ENCODE measurements at regions not wholly inside any gene's neighbourhood (a gene's known extent, or its start where the extent isn't known, plus 50 kb on each side); places are given as distances from the start of the nearest gene placed in this dataset.

DNA sequence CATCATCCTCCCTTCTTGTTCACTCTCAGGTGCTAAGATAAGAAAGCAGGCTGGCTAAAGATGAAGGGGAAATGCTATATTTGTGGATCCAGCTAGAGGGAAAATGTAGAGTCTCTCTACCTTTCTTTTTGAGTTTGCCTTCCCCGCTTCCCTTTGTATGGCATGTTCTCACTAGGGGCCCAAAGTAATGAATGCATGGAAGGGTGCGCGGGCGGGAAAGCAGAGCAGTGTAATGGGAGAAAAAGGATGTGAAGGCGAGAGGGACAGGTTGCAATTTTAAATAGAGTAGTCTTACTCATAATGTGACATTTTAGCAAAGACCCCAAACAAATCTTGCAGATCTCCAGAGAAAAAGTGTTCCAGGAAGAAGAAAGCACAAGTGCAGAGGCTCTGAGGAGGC is 105.1 kb upstream of the ATP1B1 start:
- CTCF ChIA-PET = no interaction called here
- ATAC-seq (no peak), FAIRE-seq (no peak)

GRCh38 chr1:169003864-169004516 is 102.5 kb upstream of the ATP1B1 start:
- CTCF ChIA-PET = no interaction called here
- FAIRE-seq (no peak), ATAC-seq (peak in 1 of 2 experiments; percentile 43; a peak in 1 of 6 replicates), DNase-seq (ENCODE audit: low read depth in 1 of 2, low spot score in 1 of 2) (peak in 1 of 2 experiments; percentile 23)
- H3K4me3 ChIP-seq = no peak overlapping the region
- WGBS (ENCODE audit: missing lambda C conversion rate) = 83% methylated on average over 1 of the region's 1 CpG
- H3K9me3 ChIP-seq = no peaks in the 10 kb centered on the region
- peak overlapping the region; percentile 26 to 53; a peak in 4 of 6 replicates for H3K27ac ChIP-seq
- H3K4me1 ChIP-seq = peaks cover 18% of the 10 kb centered on the region
- POLR2A ChIA-PET = no interaction called here
- H3K4me2 ChIP-seq = peak overlapping the region; percentile 34
- no peak for TF ChIP-seq FOSB (CRISPR knock-in tag; IDR thresholded peaks at IDR 0.05)
- TF ChIP-seq NFE2L2 (conservative IDR thresholded peaks at IDR 0.05; ENCODE audit: low read length) = no peak
- TF ChIP-seq KDM5A (IDR thresholded peaks at IDR 0.05) = no peak

More for the DNA sequence above, 105.1 kb upstream of the ATP1B1 start:
- TF ChIP-seq CTCF (IDR thresholded peaks at IDR 0.05) = no peak
- no peak for TF ChIP-seq HDAC2 (IDR thresholded peaks at IDR 0.05)
- no peak for TF ChIP-seq KDM1A (IDR thresholded peaks at IDR 0.05; ENCODE audit: low read depth)
- no peak overlapping the region for H3K4me3 ChIP-seq
- no peaks in the 10 kb centered on the region for H3K9me3 ChIP-seq
- no peak overlapping the region for H3K27ac ChIP-seq
- POLR2A ChIA-PET = no interaction called here
- DNase-seq (ENCODE audit: low read depth in 1 of 2, low spot score in 1 of 2) = no peak
- H3K4me1 ChIP-seq = peaks cover 18% of the 10 kb centered on the region
- no peak overlapping the region for H3K4me2 ChIP-seq
- WGBS (ENCODE audit: missing lambda C conversion rate) = 93% methylated on average over 5 of the region's 5 CpGs

GRCh38 chr1:169005776-169006175 is 100.7 kb upstream of the ATP1B1 start:
- TF ChIP-seq SMC3 (IDR thresholded peaks at IDR 0.05) (no peak), MAX (IDR thresholded peaks at IDR 0.05) (no peak), KDM5A (IDR thresholded peaks at IDR 0.05) (no peak), JUNB (IDR thresholded peaks at IDR 0.05) (no peak), PHF8 (IDR thresholded peaks at IDR 0.05; ENCODE audit: borderline replicate concordance, low read depth) (no peak), CHD2 (IDR thresholded peaks at IDR 0.05; ENCODE audit: low read length, partially characterized antibody) (no peak), FOSL2 (IDR thresholded peaks at IDR 0.05) (no peak), FOSL2 (CRISPR knock-in tag; IDR thresholded peaks at IDR 0.05) (no peak), TFCP2L1 (CRISPR knock-in tag; IDR thresholded peaks at IDR 0.05) (no peak)
- TF ChIP-seq, protein P1, sequence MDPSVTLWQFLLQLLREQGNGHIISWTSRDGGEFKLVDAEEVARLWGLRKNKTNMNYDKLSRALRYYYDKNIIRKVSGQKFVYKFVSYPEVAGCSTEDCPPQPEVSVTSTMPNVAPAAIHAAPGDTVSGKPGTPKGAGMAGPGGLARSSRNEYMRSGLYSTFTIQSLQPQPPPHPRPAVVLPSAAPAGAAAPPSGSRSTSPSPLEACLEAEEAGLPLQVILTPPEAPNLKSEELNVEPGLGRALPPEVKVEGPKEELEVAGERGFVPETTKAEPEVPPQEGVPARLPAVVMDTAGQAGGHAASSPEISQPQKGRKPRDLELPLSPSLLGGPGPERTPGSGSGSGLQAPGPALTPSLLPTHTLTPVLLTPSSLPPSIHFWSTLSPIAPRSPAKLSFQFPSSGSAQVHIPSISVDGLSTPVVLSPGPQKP (IDR thresholded peaks at IDR 0.05; ENCODE audit: low read depth, low read length) = no peak
- Histone ChIP-seq H3K27ac (no peak overlapping the region), H3K4me3 (no peak overlapping the region), H3K9me3 (no peaks in the 10 kb centered on the region), H3K4me1 (peaks cover 18% of the 10 kb centered on the region), H3K4me2 (no peak overlapping the region)
- no peak for ATAC-seq
- CTCF ChIA-PET = no interaction called here
- no peak for DNase-seq (ENCODE audit: low read depth in 1 of 2, low spot score in 1 of 2)
- POLR2A ChIA-PET = no interaction called here
- WGBS (ENCODE audit: missing lambda C conversion rate) = 97% methylated on average over 4 of the region's 4 CpGs
- no peak for FAIRE-seq

- ChIA-PET CTCF (interaction anchor here (0.6 kb wide), 1 partner anchor 18 kb away, joined by 3 read pairs; no protein-coding TSS in a partner anchor), POLR2A (no interaction called here)
- Histone ChIP-seq H3K27ac (no peak overlapping the region), H3K9me3 (no peaks in the 10 kb centered on the region), H3K4me2 (no peak overlapping the region), H3K4me1 (peaks cover 6% of the 10 kb centered on the region; the same call in 2 of the 3 replicates), H3K4me3 (no peak overlapping the region)
- DNase-seq (ENCODE audit: low read depth in 1 of 2, low spot score in 1 of 2) (no peak), FAIRE-seq (no peak), ATAC-seq (no peak)
- TF ChIP-seq, protein P1 (IDR thresholded peaks at IDR 0.05; ENCODE audit: low read depth, low read length) = no peak
- TF ChIP-seq JUNB (IDR thresholded peaks at IDR 0.05) = no peak
Observed at GRCh38 chr1:169009666-169010065, 96.8 kb upstream of the ATP1B1 start.
